SK-N-DZ (cell line): ENCODE measurements at regions not wholly inside any gene's neighbourhood (a gene's known extent, or its start where the extent isn't known, plus 50 kb on each side); places are given as distances from the start of the nearest gene placed in this dataset.

Experiments
- DNase-seq: peaks from one replicate; pipeline ENCODE4 v3.0.0-alpha.2; 2015; ENCODE audit warnings: low spot score

DNA sequence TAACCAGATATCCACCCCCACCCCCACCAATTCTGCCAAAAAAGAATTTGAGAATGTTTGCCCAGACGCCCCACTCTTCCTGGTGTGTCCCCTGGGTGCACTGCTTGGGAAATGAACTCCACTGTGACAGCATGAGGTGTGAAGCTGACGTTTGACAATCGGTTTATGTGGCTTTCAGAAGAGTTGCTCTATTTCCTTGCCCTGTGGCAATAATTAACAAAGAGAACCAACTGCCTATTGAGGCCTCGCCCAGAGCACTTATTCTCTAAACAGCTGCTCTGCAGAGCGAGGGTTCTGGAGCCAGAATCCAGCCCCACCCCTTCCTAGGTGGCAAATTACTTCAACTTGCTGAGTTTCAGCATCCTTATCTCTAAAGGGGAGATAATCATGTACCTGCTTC is 115.8 kb upstream of the SIX3 start:
- no peak for DNase-seq

- no peak for DNase-seq
Measured at GRCh38 chr2:44826601-44827000, 114.9 kb upstream of the SIX3 start.

GRCh38 chr2:44829771-44830170 is 111.7 kb upstream of the SIX3 start:
- DNase-seq, result no peak

DNA sequence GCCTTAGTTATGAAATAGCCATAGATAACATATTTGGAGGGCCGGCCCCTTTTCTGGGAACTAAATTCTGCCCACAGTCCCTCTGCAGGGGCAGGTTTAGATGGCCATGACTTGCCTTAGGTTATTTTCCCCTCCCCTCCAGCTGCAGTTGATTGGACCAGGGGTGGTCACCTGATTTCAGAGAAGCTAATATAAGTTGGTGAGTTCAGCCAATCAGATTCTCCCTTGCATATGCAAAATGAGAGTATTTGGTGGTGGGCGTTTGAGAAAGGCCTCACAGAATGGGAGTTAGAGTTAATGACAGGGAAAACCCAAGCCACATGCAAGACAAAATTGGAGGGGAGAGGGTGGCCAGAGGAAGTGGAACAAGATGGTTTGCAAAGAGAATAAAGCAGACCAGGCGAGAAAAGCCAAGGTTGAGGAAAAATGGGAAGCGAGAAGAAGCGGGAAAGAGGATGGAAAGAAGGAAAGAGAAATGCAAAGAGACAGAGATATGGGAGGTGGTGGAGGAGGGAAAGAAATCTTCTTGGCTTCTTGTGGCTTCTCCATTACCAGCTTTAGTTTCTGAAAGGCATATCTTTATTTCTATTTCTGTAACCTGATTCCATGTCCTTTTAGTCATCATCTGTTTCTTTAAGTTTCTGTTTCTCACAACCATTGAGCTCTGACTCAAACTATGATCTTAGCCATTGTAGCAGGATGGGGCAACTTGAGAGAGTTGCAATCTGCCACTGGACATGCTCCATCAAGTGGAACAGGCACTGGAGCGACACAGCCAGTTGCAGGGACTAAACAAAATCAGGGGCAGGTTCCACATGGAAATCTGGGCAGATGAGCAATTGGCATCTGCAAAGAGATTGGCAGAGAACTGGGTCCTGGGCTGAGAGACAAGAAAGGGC is 108.1 kb upstream of the SIX3 start:
- no peak for DNase-seq

DNA sequence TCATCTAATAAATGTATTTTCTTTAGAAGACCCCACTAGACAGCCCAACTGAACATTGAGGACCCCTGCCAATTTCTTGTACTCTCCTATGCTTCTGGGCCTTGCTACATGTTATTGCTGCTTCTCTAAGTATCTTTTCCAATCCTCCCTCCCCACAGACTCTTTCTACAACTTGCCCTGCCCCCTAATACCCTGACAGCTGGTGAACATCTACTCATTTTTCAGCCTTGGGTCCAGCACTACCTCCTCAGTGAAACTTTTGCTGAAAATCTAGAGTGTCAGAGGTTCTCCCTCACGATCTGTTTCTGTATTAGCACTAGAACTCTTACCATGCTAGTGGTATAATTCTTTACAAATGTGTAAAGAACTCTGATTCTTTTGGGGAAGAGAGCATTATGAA is 106.8 kb upstream of the SIX3 start:
- DNase-seq, result no peak

DNA sequence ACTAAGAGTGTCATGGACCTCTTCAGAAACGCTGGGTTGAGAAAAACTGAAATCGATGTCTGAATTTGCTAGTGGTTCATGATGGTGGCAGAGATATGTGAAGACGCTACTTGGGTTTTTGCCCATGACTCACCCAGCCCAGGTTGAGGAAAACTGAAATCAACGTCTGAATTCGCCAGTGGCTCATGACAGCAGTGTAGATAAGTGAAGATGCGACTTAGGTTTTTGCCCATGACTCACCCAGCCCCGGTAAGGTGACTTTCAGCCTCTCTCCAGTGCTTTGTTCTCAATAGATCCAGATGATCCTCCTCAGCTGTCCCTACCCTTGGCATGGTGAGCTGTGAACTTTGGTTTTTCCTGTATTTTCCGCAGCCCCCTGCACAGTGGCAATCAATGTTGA is 105.3 kb upstream of the SIX3 start:
- no peak for DNase-seq

DNA sequence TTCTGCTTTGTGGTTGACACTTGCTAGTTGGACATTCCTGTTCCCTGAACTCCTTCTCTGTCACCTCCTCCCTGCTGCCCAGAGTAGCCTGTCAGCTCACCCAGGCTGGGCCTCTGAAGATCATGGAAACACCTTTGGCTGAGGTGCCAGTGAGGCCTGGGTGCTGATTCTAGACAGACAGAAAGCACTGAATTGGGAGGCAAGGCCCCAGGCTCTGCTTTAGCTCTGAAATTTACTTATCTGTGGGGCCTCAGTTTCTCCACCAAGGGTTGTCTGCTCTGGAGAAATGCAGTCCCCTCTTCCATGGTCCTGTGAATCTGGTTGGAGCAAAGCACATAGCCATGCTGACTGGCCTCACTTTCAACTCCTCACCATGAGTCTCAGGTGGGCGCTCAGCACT is 104.6 kb upstream of the SIX3 start:
- no peak for DNase-seq

- no peak for DNase-seq
Measured at GRCh38 chr2:44838116-44838790, 103.2 kb upstream of the SIX3 start.

DNA sequence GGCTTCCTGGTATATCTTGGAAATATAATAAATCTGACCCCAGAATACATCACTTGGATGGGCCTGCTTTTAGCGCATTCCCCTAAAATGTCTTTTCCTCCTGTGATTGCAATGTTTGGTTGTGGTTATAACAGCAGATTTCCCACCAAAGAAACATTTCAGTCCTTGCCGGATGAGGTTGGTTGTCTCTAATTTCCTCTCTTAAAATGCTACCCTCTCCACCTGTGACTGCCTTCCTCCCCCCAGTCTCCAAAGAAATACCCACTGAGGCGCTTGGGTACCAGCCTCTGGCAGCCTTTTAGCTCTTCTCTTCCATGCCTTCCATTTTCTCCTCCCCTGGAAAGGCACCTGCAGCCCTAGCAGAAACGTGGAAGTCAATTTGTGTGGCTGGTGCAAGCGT is 102.1 kb upstream of the SIX3 start:
- no peak for DNase-seq

DNA sequence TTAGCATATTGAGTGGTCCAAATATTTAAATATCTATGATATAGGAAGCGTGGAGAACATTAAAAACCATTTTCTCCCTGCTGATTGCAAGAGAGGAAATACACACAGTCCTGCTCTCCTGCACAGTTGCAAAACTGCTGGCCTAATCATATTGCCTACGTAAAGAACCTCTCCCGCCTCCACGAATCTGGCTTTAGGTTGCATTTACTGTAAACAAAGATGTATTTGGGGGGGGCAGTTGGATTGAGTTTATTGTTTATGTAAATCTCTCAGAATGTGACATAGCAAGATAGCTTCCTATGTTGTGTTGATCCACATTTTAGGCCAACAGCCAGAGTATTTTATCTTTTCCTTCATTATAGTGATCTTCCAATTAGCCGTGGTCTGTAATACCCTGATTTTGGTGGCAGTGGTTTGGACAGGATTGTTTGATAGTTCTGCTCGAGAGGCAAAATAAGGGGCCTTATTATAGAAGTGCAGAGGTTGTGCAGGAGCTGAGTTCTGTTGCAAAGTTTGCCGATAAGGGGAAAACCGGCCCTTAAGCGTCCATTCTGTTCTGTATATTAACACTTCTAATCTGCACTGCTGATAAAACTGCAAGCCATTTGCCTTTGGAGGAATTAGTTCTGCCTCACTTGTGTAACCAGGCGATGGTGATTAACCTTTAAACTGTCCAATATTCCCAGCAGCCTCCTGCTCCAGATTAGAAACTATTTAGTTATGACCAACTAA is 101.6 kb upstream of the SIX3 start:
- no peak for DNase-seq

GRCh38 chr2:44840503-44840850 is 101.0 kb upstream of the SIX3 start:
- no peak for DNase-seq

GRCh38 chr2:44843086-44843485 is 98.4 kb upstream of the SIX3 start:
- peak; percentile 59 for DNase-seq

GRCh38 chr2:44843641-44844310 is 97.7 kb upstream of the SIX3 start:
- DNase-seq, result no peak

- no peak for DNase-seq
Measured at GRCh38 chr2:44844651-44845270, 96.7 kb upstream of the SIX3 start.

DNA sequence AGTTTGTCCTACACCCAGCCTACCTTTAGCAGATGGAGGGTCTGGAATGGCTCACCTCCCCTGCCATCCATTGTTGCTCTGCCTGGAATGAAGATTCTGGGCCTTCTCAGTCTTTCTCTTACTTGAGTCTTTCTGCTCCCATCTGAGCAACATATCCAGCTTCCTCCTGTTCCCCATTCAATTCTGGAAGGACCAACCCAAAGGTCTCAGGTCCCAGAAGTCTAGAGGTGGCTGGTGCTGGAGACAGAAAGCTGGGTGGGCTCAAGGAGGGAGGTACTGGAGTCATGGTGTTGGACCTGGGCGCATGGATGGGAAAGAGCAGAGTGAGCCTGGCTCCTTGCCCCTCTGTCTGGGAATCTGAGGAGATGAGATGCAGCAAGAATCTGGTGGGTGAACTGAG is 93.5 kb upstream of the SIX3 start:
- no peak for DNase-seq

GRCh38 chr2:44850016-44850415 is 91.5 kb upstream of the SIX3 start:
- DNase-seq, result no peak

- DNase-seq, result no peak
Measured at GRCh38 chr2:44851518-44851917, 90.0 kb upstream of the SIX3 start.

DNA sequence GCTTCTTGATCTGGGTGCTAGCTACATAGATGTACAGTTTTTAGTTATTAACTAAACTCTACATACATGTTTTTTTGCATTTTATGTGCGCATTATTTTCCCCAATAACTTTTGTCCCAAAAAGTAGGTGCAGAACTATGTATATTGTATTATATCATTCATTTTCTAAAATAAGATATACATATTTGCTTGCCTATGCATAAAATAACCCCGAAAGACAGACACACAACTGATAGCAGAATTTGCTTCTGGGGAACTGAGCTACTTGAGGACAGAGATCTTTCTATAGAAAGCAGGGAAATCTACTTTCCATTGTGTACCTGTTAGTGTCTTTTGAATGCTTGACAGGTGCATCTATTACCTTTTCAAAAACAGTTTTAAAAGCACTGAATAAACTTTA is 88.9 kb upstream of the SIX3 start:
- DNase-seq, result no peak

DNA sequence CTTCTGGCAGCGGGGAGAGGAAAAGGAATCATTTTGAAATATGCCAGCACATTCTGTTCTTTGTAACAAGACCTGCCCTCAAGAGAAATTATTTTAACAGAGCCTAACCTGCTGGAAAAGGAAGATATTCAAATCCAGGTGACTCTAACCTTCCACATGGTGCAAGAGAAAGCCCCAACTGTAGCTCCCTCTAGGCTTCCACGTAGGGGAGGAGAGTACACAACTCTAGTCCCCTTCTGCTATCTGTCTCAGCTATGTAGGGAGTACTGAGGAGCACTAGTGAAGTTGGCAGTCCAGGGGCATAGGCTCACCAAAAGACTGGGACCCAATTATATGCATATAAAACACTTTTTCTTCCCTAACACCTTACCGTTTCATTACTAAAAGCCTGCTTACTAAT is 82.2 kb upstream of the SIX3 start:
- DNase-seq, result no peak

DNA sequence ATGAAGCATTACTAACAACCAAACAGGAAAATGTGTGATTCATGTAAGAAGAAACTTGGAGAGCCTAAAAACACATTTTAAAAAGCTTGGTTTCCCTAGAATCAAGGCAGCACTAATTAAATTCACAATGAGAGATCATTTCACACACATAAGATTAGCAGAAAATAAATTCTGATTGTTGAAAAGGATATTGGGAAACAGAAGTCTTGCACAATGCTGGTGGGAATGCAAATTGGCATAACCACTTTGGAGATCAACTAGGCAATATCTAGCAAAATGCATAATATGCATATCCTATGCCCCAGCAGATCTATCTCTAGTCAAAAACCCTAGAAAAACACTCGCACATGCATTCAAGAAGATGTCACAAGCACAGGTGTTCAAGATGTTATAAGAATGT is 75.3 kb upstream of the SIX3 start:
- no peak for DNase-seq

GRCh38 chr2:44869761-44870160 is 71.7 kb upstream of the SIX3 start:
- no peak for DNase-seq

GRCh38 chr2:44877417-44877816 is 64.1 kb upstream of the SIX3 start:
- peak; percentile 37 for DNase-seq
